ENCODE measurements at regions not wholly inside any gene's neighbourhood (a gene's known extent, or its start where the extent isn't known, plus 50 kb on each side); places are given as distances from the start of the nearest gene placed in this dataset.
"Not testable (repeated sequence)": the region's sequence is repeated elsewhere in the genome, so short reads cannot be mapped to it uniquely, and the experiment has no call there.

DNA sequence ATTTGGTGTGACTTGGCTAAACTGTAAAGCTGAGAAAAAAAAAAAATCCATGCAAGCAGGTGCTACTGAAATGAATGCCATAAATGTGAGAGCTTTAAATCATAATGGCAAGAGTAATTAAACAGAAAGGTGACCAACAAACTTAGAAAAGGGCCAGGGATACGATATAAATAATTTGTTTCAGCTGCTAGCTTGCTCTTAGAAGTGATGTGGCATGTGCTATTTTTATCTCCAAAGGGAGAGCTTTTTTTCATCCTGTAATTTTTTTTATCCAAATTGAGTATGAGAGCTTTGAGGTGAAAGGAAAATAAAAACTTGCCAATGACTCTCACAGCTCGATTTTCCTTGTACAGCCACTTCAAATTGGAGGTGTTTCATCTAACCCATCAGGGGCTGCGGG is 315.3 kb downstream of the OR4C45 start:
- H3K9me3 ChIP-seq (ENCODE audit: low read depth, low read length); H3K4me1 ChIP-seq (ENCODE audit: insufficient read depth, low read length); H3K27me3 ChIP-seq (ENCODE audit: insufficient read depth, low read length): not testable (repeated sequence)

GRCh38 chr11:50379484-50379883 is 346.8 kb downstream of the OR4C45 start:
- H3K4me1 ChIP-seq (ENCODE audit: insufficient read depth, low read length) = no peaks in the 10 kb centered on the region
- no peak overlapping the region for H3K4me3 ChIP-seq (ENCODE audit: low read length)
- no peaks in the 10 kb centered on the region for H3K27me3 ChIP-seq (ENCODE audit: insufficient read depth, low read length)
- peaks cover 92% of the 10 kb centered on the region for H3K9me3 ChIP-seq (ENCODE audit: low read depth, low read length)

More for the DNA sequence above, 315.3 kb downstream of the OR4C45 start:
- H3K4me3 ChIP-seq (ENCODE audit: low read length) = not testable (repeated sequence)

DNA sequence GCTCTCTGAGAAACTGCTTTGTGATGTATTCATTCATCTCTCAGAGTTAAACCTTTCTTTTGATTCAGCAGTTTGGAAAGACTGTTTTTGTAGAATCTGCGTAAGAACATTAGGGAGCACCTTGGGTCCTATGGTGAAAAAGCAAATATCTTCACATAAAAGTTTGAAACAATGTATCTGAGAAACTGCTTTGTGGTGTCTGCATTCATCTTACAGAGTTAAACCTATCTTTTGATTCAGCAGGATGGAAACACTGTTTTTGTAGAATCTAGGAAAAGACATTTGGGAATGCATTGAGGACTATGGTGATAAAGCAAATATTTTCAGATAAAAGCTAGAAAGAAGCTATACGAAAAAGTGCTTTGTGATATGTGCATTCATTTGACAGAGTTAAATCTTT is 361.3 kb downstream of the OR4C45 start:
- no peaks in the 10 kb centered on the region for H3K4me1 ChIP-seq (ENCODE audit: insufficient read depth, low read length)
- peaks cover 92% of the 10 kb centered on the region for H3K9me3 ChIP-seq (ENCODE audit: low read depth, low read length)
- H3K27me3 ChIP-seq (ENCODE audit: insufficient read depth, low read length) = no peaks in the 10 kb centered on the region
- no peak overlapping the region for H3K4me3 ChIP-seq (ENCODE audit: low read length)

GRCh38 chr11:50412832-50413231 is 380.2 kb downstream of the OR4C45 start:
- Histone ChIP-seq H3K4me3 (ENCODE audit: low read length) (no peak overlapping the region), H3K27me3 (ENCODE audit: insufficient read depth, low read length) (no peaks in the 10 kb centered on the region), H3K4me1 (ENCODE audit: insufficient read depth, low read length) (no peaks in the 10 kb centered on the region), H3K9me3 (ENCODE audit: low read depth, low read length) (peaks cover 14% of the 10 kb centered on the region)

DNA sequence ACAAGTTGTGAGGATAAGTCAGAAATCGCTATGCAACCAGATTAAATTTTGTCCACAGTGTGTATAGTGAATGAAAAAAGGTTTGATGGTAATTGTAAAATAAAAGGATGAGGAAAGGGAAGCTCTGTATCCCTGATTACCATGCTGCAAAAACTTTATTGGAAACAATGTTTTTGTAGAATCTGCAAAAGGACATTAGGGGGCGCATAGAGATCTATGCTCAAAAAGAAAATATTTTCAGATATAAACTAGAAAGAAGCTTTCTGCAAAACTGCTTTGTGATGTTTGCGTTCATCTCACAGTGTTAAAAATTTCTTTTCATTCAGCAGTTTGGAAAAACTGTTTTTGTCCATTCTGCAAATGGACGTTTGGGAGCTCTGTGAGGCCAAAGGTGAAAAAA is 390.5 kb downstream of the OR4C45 start:
- Histone ChIP-seq H3K4me3 (ENCODE audit: low read length) (no peak overlapping the region), H3K4me1 (ENCODE audit: insufficient read depth, low read length) (no peaks in the 10 kb centered on the region), H3K27me3 (ENCODE audit: insufficient read depth, low read length) (no peaks in the 10 kb centered on the region), H3K9me3 (ENCODE audit: low read depth, low read length) (no peaks in the 10 kb centered on the region)

Data from mononuclear cell (primary cell).